ENCODE measurements at regions not wholly inside any gene's neighbourhood (a gene's known extent, or its start where the extent isn't known, plus 50 kb on each side); places are given as distances from the start of the nearest gene placed in this dataset.

- Histone ChIP-seq H3K9me2 (replicated peaks; ENCODE audit: control insufficient read depth, low read length) (no peaks in the 10 kb centered on the region), H3K4me1 (ENCODE audit: control insufficient read depth, low read length) (peaks cover 13% of the 10 kb centered on the region), H4K20me1 (ENCODE audit: control insufficient read depth, insufficient read depth, low read depth, low read length) (no peaks in the 10 kb centered on the region), H3K27ac (ENCODE audit: low read depth, low read length) (no peak overlapping the region), H3K36me3 (ENCODE audit: control insufficient read depth, low read length) (no peaks in the 10 kb centered on the region), H3K27me3 (ENCODE audit: control insufficient read depth, low read length) (no peaks in the 10 kb centered on the region), H3K79me2 (ENCODE audit: control insufficient read depth, low read length) (no peaks in the 10 kb centered on the region), H3F3A (ENCODE audit: control insufficient read depth, insufficient read depth) (no peaks in the 10 kb centered on the region), H3K4me2 (ENCODE audit: low read length) (no peak overlapping the region), H3K9me3 (ENCODE audit: control insufficient read depth, insufficient read depth, low read length) (no peaks in the 10 kb centered on the region), H3K4me3 (ENCODE audit: low read length) (no peak overlapping the region)
- TF ChIP-seq CTCF (IDR thresholded peaks at IDR 0.05; ENCODE audit: low read depth, low read length, poor library complexity, severe bottlenecking) = no peak
- TF ChIP-seq EZH2phosphoT487 (IDR thresholded peaks at IDR 0.05; ENCODE audit: borderline replicate concordance, low read length) = no peak
These were observed 54.1 kb upstream of the TMEM161B start for GRCh38 chr5:88322785-88323184.

Measured in DOHH2 (cell line).